Hematopoietic multipotent progenitor cell treated with erythropoietin and hydrocortisone succinate and interleukin-3 and kit ligand, for 15 days (in vitro differentiated cells): ENCODE measurements at regions not wholly inside any gene's neighbourhood (a gene's known extent, or its start where the extent isn't known, plus 50 kb on each side); places are given as distances from the start of the nearest gene placed in this dataset.

Experiments used
- DNase-seq: peaks from one replicate; pipeline ENCODE4 v3.0.0-alpha.2; 2015; ENCODE audit warnings: low spot score

DNA sequence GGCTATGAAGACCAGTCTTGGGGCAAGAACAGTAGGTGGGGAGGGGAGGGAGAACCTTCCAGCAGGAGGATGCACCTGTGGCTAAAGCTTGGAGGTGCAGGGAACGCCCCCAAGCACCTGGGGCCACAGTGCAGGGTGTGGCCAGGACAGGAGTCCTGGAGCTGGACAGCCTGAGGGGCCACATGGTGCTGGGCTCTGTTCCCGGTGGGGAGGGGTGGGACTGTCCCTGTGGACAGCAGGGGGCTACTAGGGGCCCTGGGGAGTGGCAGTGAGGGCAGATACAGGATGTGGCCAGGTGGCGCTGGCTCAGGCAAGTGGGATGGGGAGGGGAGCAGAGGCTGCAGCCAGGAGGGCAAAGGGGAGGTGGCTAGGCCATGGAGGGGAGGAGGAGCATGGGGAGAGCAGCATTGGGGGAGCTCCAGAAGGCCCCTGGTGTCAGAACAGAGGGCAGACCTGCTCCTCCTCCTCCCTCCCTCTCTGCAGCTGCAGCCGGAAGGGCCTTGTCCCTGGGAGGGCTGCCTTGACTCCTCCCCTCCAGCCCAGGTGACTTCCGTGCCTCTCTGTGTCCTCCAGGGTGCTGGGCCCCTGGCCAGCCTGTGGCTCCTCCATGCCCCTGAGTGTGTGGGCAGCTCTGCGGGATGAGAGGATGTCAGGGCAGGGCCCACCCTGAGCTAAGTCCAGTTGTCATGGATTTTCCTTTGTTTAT lies 68.4 kb upstream of the DLK1 start:
- no peak for DNase-seq

DNA sequence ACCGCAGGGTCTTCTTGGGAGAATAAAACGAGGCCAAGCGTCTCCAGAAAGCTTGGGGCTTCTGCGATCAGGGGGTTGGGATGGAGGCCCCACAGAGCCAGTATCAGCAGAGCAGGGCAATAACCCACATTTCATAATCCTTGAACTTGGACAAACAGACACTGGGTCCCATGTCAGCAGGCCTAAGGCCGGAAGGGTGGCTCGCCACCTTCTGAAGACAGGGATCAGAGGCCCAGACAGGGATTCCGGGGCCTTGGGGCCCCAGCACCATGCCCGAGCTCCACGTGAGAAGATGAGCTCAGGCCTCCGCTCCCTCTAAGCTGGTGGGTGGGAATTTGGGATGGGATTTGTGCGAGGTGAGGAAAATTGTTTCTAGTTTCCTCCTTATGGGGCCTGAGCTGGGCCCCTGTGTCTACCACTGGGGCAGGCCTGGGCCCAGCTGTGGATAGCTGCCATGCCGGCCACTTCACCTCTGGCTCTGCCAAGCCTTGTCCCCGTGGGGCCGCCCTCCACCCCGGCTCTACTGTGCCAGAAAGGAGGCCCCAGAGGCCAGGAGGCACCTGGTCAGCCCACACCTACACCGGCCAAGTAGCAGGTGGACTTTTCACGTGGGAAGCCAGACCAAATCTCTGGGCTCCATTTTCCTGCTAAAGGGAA lies 67.2 kb upstream of the DLK1 start:
- no peak for DNase-seq

DNA sequence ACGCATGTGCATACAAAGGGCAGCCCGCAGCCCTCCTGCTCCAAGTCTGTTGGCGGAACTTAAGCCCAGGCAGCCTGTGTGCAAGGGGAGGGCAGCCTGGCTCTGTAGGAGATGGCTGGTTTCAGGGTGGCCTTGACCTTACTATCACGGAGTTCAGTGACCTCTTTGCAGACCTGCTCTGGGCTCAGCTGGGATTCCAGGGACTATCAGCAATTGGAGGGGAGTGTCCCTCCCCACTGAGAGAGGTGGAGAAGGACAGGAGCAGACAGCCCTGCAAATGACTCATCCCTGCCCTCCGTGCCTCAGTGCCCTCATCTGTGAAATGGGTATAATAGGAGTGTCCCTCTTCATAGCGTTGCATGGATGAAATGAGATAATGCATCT lies 66.2 kb upstream of the DLK1 start:
- DNase-seq = no peak

DNA sequence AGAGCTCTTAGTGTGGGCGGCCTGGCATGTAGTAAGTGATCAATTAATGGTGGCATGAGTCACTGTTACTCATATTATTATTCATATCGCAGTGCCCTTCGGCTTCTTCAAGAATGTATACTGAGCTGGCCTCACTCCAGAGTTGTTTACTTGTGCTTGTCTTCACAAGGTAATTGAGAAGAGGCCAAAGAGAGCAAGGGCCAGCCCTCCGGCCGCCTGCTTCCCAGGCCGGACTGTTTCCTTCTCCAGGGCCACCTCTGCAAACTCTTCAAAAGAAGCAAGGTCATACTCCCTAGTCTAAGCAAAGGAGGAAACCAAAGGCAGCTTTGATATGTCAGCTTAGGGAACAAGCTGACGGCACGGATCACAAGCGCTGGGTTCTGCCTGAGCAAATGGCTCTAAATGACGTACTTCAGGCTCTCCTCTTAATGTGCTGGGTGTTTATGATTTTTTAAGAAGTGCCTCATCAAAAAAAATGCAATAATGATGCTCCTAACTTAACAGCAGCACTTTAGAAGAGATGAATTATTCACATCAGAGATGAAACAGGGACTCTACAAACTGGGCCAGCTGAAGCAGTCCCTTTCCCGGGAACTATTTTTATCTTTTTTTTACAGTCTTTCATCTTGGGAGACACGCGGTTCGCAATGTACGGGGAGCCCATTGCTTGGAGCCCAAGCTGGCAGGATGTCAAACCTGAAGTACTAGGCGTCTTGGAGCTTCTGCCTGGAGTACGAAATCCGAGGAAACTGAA lies 65.6 kb upstream of the DLK1 start:
- no peak for DNase-seq

DNA sequence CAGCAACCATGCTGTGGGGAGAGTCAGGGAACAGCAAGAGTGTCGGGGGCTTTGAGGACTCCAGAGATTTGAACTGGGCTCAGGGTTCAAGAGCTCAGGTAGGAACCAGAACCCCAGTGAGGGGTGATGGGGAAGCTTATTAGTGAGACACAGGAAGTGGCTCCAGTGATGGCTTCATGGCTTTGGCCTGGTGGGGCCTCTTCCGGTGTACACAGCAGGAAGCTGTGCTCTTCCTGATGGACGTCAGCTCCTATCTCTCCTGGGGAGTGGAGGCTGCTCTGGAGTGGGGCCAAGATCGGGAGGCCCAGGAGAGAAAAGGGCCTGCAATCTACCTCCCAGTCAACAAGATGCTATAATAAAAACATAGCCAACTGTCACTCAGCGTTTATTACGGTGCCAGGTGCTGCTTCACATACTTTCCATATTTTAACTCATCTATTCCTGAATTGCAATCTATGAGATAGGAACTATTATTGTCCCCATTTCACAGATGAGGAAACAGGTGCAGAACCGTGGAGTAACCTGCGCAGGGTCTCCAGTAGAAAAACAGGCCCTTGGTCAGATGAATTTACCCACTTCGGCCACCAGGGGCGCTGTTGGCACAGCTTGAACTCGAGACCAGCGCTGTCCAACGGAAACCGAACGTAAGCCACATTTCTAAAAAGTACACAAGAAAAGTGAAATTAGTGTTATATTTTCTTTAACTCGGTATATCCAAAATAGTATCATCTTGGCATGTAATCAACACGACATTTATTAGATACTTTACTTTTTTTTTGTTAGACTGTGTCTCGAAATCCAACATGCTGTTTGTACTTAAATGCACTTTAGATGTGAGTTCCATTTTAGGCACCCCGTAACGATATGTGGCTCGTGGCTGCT lies 63.6 kb upstream of the DLK1 start:
- DNase-seq = peak; percentile 79

DNA sequence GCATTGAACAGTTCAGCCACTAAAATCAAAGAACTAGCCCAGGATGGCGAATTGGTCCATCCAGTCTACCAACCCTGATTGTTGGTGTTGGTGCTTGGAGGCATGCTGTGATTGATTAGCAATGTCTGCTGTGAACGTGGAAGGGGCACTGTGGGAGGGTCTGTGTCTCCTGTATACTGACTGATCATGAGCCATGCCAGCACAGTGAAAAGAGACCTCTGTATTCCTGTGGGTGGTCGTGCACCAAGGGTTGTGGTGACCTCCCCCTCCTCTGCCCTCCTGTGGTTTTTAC lies 63.0 kb upstream of the DLK1 start:
- no peak for DNase-seq

DNA sequence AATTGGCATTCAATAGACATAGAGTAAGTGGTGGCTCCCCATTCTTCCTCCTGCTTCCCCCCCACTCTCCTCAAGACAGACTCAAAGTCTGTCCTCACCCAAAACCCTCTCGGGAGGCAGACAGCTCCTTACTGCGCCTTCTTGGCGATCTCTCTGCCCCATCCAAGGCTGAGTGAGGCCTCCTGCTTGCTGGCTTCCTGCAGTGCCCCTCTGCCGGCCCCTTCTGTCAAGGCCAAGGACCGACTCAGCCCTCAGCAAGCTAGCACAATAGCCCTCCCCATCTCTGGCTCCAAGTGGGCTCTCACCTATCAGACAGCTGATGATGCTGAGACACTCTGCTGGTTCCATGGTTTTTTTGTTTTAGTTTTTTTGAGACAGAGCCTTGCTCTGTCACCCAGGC lies 62.5 kb upstream of the DLK1 start:
- DNase-seq = no peak

DNA sequence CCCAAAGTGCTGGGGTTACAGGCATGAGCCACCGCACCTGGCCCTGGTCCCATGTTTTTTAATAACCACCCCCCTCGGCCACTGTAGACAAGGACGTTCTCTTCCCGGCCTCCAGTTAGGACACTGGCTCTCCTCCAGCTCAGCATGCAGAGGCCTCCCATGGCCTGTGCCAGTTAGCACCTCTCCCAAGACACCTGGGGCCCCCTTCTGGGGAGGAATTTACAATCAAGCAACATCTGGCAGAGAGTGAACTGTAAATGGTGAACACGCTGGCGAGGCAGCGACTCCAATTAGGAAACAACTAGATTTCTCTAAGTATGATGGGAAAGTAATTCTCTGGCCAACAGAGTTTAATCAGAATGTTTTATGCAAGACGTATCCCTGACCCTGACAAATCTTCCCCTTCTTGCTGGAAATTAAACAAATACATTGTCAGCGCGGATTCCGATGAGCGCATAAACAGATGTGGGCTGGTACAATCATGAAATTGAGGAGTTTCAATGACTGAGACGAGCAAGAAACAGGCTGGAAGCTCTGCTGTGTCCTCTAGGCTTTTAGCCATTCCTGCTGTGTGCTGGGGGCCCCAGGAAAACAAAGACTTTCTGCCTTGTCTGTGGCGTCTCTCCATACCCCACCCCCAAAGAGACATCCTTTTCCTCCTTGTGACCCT lies 61.7 kb upstream of the DLK1 start:
- no peak for DNase-seq

DNA sequence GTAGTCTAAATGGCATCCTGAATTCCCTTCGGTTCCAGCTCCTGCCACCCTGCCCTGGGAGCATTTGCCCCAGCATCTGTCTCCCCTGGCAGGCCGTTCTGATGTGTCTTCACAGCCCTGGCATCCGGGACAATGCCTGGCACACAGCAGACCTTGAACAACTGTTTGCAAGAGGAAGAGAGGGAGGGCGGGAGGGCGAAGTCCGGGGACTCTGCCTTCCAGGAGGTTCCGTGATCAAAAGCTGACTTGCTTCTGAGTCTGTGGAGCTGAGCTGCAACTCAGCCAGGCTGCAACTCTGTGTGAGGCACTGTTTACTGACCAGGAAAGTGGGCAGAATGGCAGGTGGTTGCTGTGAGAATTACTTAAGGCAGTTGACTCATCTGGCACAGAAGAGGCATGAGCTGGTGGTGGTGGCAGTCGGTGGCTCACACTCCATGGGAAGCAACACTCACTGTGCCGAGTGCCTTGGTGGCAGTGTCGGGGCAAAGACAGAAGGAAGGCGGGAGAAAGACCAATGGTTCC lies 61.1 kb upstream of the DLK1 start:
- no peak for DNase-seq

DNA sequence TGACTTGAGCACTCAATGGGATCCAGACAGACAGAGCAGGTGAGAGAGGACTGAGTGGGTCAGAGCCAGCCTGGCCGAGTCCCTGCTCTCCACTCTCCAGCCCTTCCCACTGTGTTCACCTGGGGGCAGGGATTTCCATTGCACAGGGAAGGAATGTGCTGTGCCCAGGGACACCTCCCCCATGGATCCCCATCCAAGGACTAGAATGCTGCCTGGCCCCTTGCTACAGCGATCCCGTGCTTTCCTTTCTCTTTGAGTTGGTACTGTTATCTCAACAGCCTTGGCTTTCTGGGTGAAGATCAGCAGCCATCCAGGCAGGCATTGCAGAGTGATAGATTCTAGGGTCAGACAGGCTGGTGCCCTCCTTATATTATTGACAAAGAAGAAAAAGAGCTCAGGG lies 60.3 kb upstream of the DLK1 start:
- no peak for DNase-seq

DNA sequence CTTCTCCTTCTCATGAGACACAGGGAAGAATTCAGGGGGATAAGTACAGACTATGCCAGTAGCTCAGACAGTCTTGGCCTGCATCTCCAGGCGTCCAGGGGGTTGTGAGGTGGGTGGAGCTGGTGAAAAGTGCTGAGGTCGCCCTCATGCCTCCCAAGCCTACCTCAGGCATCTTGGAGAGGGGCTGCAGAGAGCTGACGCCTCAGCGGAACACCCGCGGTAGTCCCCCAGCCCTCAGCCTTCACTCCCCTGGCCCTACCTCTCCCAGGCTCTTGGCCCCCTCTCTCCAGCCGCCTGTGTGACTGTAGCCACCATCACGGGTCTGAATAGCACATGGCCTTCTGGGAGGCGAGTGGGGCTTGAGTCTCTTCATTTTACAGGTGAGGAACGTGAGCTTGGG lies 59.8 kb upstream of the DLK1 start:
- no peak for DNase-seq

DNA sequence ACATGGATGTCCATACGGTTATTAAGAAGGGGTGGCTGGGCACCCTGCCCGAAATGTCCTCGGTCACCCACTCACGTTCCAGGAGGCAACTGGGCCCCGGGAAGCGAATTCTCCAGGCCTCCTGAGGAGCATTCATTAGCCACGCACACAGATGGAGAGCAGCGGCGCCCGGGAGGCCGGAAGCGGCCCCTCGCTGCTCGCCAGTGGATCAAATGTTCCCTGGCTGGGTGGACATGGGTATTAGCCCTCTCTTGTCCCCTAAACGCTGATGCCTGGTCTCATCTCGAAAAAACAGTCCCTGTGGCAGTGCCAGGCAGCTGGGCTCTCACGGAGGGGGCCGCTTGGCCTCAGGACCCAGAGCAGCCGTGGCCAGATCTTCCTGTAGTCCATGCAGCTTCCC lies 59.0 kb upstream of the DLK1 start:
- DNase-seq = no peak

DNA sequence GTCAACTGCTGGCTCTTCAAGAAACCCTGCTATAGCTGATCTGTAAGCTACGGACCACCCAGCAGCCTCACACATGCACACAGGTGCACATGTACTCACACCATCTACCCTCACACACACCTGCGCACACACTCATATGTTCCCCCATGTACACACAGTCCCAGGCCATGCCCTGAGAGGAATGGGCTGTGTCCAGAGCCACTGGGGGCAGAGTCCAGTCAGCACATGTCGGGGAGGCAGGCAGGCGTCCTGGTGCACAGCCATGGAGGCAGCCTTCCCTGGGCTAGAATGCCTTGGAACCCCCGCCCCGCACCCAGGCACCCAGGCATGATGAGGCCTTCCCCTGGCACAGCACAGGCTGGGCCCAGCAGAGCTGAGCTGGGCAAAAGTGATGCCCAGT lies 58.3 kb upstream of the DLK1 start:
- DNase-seq = no peak

DNA sequence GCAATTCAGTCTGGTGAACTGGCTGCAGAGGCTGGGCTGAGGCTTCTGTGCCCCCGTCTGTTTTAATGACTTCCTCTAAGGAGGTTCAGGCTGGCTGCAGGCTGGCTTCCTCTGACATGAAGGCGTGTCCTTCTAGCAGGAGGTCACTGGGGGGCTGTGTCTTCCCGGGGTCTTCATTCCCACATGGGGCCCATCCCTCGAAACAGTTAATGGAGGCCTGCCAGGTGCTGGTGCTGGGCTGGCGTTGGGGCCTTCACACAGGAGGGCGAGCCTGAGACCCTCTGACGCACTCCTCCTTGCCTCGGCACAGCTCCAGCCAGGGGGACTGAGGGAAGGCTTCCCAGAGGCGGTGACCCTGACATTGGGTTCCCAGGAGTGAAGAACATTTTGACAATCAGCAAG lies 57.7 kb upstream of the DLK1 start:
- no peak for DNase-seq

DNA sequence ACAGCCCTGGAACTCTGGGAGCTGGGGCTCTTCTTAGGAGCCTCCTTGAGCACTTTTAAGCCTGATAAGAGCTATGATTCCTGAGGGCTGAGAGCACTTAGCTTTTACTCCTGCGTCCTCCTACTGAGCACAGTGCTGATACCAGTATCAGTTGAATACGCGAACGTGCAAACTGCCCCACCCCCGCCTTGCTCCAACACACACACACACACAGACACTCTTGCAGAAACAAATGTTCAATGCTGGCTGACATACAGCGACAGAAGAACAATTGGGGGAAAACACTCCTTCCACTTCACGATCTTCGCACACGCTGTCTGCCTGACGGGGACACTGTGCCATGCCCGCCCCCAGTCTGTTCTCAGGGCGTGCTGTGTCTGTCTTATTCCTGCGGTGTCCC lies 57.2 kb upstream of the DLK1 start:
- no peak for DNase-seq

DNA sequence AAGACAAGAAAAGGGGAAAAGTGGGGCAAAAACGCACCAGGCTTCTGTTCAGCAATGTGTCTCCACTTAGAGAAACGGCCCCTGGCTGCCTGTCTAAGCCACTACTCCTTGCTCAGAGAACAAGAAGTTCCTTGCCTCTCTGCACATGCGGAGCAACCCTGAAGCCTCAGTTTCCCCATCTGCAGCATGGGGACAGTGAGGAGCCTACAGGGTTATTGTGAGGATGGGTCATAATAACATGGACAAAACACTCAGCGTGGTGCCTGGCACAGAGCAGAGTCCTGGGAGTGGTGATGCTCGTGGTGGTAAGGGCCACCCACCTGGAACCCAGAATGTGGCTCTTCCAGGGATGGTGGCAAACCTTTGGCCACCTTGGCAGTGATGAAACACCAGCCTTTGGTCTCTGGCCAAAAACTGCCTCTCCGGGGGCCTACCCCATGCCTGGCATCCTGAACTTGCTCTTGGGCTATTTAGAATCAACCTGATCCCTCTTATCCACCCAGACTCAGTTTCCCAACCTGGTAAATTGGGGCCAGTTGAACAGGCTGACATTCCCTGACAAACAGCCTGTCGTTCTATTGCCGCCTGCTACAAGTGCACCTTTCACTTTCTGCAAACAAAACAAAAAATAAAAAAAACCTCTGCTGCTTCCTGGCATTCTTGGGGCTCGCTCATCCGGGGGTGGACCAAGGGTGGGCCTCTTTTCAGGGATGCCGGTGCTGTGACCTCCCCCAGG lies 56.5 kb upstream of the DLK1 start:
- no peak for DNase-seq

DNA sequence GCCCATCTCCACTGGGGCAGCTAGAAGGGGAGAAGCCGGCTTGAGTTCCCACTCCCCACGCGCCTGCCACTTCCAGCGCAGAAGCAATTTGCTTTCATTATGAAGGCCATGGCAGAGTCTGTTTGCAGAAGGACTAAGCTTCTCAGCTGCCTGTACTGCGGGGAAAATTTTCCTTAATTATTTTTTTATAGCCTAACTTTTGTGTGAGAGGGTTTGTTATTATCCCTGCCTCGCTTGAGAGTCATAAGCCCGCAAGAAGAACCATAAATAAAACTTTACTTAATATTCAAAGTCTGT lies 56.0 kb upstream of the DLK1 start:
- DNase-seq = no peak

DNA sequence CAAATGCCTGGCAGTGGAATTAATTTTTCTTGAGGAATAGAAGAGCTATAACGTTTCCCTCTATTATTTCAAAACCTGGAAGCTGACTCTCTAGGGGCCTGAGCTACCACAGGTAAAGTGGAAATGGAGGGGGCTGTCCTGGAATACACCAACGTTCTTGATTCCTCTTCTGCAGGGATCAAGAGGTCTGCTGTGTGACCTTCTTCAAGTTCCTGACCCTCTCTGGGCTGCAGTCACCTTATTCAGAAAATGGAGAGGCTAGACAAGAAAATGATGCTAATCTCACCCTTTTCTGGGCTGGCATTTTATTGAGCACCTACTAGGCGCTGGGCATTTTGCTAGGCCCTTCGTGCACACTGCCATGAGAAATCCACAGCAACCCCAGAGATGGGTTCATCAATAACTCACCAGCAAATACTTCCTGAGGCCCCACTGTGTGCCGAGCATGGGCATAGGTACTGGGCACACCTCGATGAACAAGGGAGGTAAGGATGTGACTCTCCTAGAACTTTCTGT lies 55.2 kb upstream of the DLK1 start:
- DNase-seq = no peak

DNA sequence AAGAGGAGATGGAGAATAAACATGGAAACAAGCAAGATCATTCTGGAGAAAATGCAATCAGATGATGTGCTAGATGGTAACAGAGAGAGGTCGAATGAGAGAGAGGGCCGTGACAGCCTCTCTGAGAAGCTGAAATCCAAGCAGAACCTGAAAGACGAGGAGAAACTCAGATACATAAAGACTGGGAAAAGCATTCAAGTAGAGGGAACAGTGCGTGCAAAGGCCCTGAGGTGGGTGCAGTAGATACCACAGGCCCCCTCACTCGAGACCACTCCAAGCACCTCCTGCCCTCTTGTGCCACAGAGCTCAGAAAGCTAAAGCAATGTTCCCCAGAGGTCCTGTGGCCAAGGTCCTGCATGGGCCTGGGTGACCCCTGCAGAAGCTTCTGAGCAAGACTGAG lies 54.8 kb upstream of the DLK1 start:
- no peak for DNase-seq

DNA sequence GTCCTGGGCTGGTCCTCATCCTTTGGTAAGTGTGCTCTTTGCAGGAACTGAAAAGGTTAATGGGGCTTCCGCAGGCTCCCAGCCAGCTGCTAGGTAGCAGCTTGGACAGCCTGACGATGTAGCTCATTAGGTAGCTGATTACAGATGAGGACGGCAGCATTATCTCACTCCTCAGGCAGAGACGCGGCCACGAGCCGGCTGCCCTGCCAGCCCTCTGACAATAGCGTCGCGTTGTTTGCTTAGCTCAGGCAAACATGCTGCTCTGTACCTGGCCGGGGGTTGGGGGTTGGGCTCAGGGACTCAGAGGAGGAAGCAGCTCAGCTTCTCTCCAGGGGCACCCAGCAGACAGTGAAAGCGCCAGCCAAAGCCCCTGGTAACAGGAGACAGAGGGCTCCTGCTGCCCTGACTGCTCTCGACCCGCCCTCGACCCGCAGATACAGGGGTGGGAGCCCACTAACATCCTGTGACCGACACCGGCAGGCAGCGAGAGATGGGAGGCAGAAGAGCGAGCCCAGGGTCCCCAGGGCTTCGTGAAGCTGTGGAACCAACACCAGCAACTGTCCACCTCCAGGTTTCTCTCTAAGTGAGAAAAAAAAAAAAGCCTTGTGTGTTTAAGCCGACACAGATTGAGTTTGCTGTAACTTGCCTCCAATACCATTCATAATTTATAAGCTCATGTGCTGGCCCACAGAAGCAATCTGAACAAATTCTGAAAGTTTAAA lies 53.4 kb upstream of the DLK1 start:
- DNase-seq = no peak

DNA sequence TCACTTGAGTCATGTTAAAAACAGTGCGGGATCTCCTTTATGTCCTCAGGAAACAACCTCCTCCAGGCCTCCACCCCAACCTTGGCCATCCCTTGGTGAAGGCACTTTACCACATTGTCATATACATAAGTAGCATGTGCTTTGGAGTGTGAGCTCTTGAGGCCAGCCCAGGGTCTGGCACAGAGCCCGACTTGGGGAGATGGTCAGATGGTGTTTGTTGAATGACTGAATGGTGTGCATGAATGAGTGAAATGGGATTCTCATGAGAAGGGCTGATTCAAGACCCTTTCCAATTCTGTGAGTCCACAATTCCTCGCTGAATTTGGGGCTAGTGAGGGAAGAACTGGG lies 52.9 kb upstream of the DLK1 start:
- DNase-seq = no peak
